C1 segment of cervical spinal cord (tissue), 14 donors: ENCODE measurements at regions not wholly inside any gene's neighbourhood (a gene's known extent, or its start where the extent isn't known, plus 50 kb on each side); places are given as distances from the start of the nearest gene placed in this dataset.
"Not testable (repeated sequence)": the region's sequence is repeated elsewhere in the genome, so short reads cannot be mapped to it uniquely, and the experiment has no call there.

Experiments
- DNase-seq, 14 donors: peaks; one replicate each; lab custom pipeline; 2025; lab: John Stamatoyannopoulos, UW

DNA sequence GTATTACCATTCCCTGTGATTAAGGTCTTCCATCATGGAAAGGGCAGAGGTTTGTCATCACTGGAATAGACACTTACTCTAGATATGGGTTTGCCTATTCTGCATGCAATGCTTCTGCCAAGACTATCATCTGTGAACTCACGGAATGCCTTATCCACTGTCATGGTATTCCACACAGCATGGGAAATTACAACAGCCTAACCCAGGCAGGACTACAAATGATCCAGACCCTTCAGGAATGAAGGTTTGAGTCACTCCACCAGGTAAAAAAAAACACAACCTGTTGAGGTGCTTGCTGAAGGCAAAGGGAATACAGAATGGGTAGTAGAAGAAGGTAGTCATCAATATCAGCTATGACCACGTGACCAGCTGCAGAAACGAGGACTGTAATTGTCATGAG, 89.0 kb upstream of the RANBP6 start:
- DNase-seq, result not testable (repeated sequence)

GRCh38 chr9:6103911-6104310, 88.5 kb upstream of the RANBP6 start:
- not testable (repeated sequence) for DNase-seq

GRCh38 chr9:6102336-6102987, 87.0 kb upstream of the RANBP6 start:
- DNase-seq, result not testable (repeated sequence)

DNA sequence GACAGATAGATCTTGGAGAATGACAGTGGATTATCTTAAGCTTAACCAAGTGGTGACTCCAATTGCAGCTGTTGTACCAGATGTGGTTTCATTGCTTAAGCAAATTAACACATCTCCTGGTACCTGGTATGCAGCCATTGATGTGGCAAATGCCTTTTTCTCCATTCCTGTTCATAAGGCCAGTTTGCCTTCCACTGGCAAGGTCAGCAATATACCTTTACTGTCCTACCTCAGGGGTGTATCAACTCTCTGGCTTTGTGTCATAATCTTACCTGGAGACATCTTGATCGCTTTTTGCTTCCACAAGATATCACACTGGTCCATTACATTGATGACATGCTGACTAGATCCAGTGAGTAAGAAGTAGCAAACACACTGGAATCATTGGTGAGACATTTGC, 86.3 kb upstream of the RANBP6 start:
- DNase-seq, result not testable (repeated sequence)

DNA sequence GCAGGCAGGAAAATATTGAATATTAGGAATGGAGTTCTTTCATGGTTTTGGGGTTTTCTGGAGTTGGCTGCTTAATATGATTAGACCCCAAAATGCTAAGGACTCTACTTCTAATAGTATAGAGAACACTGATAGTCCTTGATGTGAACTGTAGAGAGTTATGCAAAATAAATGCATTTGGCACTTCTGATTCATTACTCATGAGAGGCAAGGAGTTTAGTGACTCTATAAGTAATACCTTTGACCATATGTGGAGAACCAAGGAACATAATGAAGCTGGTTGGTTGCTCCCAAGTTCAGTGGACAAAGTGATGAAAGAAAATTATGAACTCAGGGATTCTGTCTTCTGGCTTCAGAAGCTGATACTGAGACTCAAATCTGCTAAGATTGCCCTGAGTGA, 83.9 kb upstream of the RANBP6 start:
- not testable (repeated sequence) for DNase-seq

DNA sequence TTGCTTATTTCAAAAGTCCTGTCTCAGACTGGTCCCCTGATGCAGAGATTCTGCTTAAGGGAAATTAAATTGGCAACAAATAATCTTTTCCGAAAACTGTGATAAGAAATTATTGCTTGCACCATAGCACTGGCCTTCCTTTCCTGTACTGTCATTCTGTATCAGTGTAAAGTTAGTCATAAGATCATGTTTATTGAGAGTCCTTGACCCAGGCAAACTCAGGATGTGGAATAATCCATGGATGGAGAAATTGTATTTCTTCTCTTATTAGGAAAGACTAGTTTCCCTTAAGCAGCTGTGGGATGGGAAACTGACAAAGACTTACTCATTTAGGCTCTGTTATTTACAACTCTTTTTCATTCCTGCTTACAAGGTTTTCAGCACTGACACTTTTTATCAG, 83.0 kb upstream of the RANBP6 start:
- DNase-seq, result no peak

GRCh38 chr9:6096821-6097220, 81.4 kb upstream of the RANBP6 start:
- DNase-seq, result no peak

DNA sequence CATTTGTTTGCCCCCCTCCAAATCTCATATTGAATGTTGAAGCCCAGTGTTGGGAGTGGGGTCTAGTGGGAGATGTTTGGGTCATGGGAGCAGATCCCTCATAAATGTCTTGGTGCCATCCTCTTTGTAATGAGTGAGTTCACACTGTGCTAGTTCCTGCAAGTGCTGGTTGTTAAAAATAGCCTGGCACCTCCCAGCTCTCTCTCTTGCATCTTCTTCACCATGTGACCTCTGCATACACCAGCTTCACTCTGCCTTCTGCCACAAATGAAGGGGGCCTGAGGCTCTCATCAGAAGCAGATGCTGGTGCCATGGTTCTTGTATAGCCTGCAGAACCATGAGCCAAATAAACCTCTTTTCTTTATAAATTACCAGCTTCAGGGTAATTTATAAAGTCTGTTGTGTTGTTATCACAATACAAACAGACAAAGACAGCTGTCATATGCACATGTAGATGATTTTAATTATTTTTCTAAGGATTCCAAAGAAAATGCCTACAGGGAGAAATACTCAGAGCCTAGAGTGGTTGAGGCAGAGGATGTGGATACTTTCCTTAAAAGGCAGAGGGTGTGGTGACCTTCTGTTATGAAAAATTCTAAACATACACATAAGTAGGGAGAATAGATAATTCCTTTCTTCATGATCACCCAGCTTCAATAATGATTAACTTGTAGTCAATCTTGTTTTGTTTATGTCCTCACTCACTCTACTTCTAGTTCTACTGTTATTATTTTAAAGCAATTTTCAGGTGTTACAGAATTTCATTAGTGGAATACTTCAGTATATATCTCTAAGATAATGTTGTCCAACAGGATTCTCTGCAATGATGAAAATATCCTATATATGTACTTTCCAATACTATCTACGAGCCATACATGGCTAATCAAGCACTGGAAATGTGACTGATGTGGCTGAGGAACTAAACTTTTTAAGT, 75.1 kb upstream of the RANBP6 start:
- peak in 1 of 14 donors; percentile 1 for DNase-seq

- no peak for DNase-seq
Observed at GRCh38 chr9:6089300-6089699, 73.9 kb upstream of the RANBP6 start.

- DNase-seq, result no peak
Observed at GRCh38 chr9:6086006-6086655, 70.7 kb upstream of the RANBP6 start.

DNA sequence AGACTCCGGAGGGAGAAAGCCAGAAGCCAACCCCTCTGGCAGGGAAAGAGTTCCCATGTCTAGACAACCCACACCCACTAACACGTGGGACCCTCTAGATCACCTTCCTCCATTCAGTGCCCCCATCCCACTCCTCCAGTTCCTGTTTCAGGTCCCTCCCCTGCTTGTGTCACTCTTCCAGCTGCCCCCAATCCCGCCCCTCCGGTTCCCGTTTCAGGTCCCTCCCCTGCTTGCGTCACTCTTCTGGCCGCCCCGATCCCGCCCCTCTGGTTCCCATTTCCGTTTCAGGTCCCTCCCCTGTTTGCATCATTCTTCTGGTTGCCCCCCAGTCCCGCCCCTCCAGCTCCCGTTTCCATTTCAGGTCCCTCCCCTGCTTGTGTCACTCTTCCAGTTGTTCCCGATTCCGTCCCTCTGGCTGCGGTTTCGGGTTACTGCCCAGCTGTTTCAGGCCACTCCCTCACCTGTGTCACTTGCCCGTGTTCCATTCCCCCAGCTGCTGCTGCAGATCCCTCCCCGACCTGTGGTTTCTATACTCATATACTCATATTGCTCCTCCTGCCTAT, 64.8 kb upstream of the RANBP6 start:
- peak in 13 of 14 donors; percentile 3 to 73 (median 50) for DNase-seq

DNA sequence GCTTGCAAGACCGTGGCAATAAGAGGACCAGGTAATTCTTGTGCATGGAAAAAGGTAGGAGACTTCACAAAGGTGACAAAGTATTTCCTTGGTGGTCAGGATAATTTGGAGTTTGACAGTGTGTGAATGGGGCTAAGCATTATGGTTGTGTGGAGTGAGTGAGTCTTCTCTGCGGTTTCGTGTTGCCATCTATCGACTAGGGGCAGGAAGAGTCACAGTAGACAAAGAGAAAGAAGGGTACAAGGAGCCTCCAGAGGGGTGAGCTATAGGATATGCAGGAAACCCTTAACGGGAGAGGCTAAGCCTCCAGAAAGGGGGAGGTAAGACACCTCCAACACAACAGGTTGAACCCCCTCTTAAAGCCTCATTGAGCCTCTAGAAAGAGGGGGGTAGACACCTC, 64.0 kb upstream of the RANBP6 start:
- no peak for DNase-seq

- DNase-seq, result no peak
Observed at GRCh38 chr9:6078382-6079105, 63.1 kb upstream of the RANBP6 start.

DNA sequence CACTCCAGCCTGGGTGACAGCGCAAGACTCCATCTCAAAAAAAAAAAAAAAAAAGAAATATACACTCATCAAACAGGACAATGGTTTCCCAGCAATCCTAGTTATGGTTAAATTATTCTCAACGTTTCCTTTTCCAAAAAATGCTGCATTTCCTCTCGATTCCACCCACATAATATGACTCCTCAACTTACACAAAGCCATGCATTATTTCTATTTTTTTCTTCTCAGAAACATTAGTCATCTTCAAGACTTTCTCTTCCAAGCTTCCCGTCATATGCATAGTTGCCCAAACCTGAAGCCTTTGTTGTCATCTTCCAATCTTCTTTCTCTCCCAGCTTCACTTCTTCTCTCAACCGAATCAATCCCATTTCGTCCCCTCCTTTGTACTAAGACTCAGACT, 61.4 kb upstream of the RANBP6 start:
- no peak for DNase-seq

DNA sequence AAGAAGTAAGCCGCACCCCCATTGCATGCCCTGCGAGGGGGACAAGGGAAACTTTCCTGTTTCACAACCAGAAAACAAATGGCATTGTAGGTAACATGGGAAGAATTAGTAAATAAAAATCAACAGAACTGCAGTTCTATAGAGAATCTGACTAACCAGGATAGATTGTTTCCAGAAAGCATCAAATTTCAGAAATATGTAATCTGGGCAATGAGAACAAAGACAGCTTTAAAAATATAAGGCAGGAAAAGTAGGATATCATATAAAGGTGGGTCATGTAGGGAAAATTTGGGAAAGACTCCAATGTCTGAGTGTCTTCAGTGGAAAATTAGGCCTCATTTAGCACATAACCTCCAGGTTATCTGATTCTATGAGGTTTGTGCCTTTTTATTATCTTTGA, 58.3 kb upstream of the RANBP6 start:
- DNase-seq, result no peak

DNA sequence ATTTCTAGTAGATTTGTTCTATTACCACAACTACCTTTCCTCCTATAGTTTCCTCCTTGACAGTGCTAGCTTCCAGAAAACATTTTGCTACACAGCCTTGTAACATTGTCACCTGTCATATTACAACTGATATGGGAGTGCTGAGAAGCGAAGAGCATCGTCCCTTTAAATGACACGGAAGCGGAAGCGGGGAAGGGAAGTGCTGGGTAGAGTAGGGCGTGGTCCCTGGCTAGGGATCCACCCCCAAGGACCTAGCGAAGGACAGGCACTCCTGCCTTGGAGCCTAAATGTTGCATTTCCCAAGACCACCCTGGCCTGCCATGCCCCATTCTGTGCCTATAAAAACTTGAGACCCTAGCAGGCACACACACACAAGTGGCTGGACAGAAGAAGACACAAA, 57.4 kb upstream of the RANBP6 start:
- DNase-seq, result no peak

GRCh38 chr9:6072453-6072852, 57.0 kb upstream of the RANBP6 start:
- no peak for DNase-seq

- no peak for DNase-seq
Observed at GRCh38 chr9:6068983-6069382, 53.6 kb upstream of the RANBP6 start.

DNA sequence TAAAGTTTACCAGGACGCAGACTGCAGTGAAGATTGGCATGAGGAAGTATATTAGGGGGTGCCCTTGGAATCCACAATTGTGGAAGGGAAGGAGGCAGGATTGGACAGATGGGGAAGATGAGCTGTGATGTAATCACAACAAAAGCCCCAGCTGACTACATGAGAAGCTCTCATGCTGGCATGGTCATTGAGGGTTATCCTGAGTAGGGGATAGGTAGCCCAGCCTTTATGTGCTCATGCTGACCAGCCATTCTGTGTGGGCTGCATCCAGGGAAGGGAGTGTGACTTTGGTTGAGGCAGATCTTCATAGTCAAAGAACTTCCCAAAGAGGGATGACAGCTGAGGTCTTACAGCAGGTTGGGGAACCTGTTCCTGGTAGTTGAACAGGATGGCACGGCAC, 52.0 kb upstream of the RANBP6 start:
- DNase-seq, result no peak
